HG03103 (cell line): ENCODE measurements at regions not wholly inside any gene's neighbourhood (a gene's known extent, or its start where the extent isn't known, plus 50 kb on each side); places are given as distances from the start of the nearest gene placed in this dataset.
"Not testable (repeated sequence)": the region's sequence is repeated elsewhere in the genome, so short reads cannot be mapped to it uniquely, and the experiment has no call there.

Experiments
- ATAC-seq: cut with Tn5 transposase; IDR thresholded peaks from one replicate; pipeline ENCODE4 v1.9.1; 2021; ENCODE audit warnings: low read depth; ENCODE audit not compliant: unreplicated experiment

- no peak for ATAC-seq
Observed at GRCh38 chr12:92987362-92987761, 58.3 kb upstream of the EEA1 start.

GRCh38 chr12:92987846-92988621, 58.9 kb upstream of the EEA1 start:
- ATAC-seq = peak; percentile 82

- ATAC-seq = no peak
Observed at GRCh38 chr12:92988622-92989130, 59.6 kb upstream of the EEA1 start.

GRCh38 chr12:92989715-92990484, 60.8 kb upstream of the EEA1 start:
- no peak for ATAC-seq

GRCh38 chr12:92991134-92991533, 62.0 kb upstream of the EEA1 start:
- ATAC-seq = no peak

- ATAC-seq = no peak
Observed at GRCh38 chr12:92992041-92992440, 62.9 kb upstream of the EEA1 start.

- no peak for ATAC-seq
Observed at GRCh38 chr12:92993259-92993658, 64.2 kb upstream of the EEA1 start.

GRCh38 chr12:92995258-92995903, 66.3 kb upstream of the EEA1 start:
- ATAC-seq = peak; percentile 68

- no peak for ATAC-seq
Observed at GRCh38 chr12:93000026-93000425, 70.9 kb upstream of the EEA1 start.

- ATAC-seq = no peak
Observed at GRCh38 chr12:93001407-93001806, 72.3 kb upstream of the EEA1 start.

- no peak for ATAC-seq
Observed at GRCh38 chr12:93002293-93003054, 73.4 kb upstream of the EEA1 start.

GRCh38 chr12:93003531-93004239, 74.6 kb upstream of the EEA1 start:
- ATAC-seq = no peak

- no peak for ATAC-seq
Observed at GRCh38 chr12:93005928-93006392, 76.9 kb upstream of the EEA1 start.

GRCh38 chr12:93006471-93007208, 77.5 kb upstream of the EEA1 start:
- ATAC-seq = no peak

- no peak for ATAC-seq
Observed at GRCh38 chr12:93007544-93007943, 78.4 kb upstream of the EEA1 start.

- ATAC-seq = peak; percentile 70
Observed at GRCh38 chr12:93008044-93008778, 79.1 kb upstream of the EEA1 start.

GRCh38 chr12:93008880-93009279, 79.8 kb upstream of the EEA1 start:
- not testable (repeated sequence) for ATAC-seq

- ATAC-seq = no peak
Observed at GRCh38 chr12:93009533-93009932, 80.4 kb upstream of the EEA1 start.
